Right lobe of liver (tissue), 6 donors: ENCODE measurements at regions not wholly inside any gene's neighbourhood (a gene's known extent, or its start where the extent isn't known, plus 50 kb on each side); places are given as distances from the start of the nearest gene placed in this dataset.

ENCODE experiments used
- ATAC-seq, 4 donors: fragments of 200-7000 bp; cut with Tn5 transposase; one replicate each; pipeline ENCODE4 v1.9.1; 2020; ENCODE audit warnings: mild to moderate bottlenecking in 4 of 4, moderate library complexity in 4 of 4
- DNase-seq, 3 donors: peaks; one replicate each; pipeline ENCODE4 v3.0.0-alpha.2; 2020
- H3K27ac ChIP-seq, 3 donors: fragments of 200-600 bp; one replicate each; pipeline ENCODE4 v1.8.0; 2022
- H3K27me3 ChIP-seq, 2 donors: fragments of 200-600 bp; one replicate each; pipeline ENCODE4 v1.8.0; 2022
- H3K36me3 ChIP-seq, 4 donors: fragments of 200-600 bp; sonication (generic) in 1 of 4; one replicate each; pipeline versions ENCODE4 v1.5.1 to v1.8.0; 2017 to 2022; ENCODE audit warnings: control low read depth in 1 of 4
- H3K4me1 ChIP-seq, 4 donors: fragments of 200-600 bp; sonication (generic) in 1 of 4; one replicate each; pipeline versions ENCODE4 v1.5.1 to v1.8.0; 2017 to 2022; ENCODE audit warnings: control low read depth in 1 of 4
- H3K4me3 ChIP-seq, 3 donors: fragments of 200-600 bp; one replicate each; pipeline ENCODE4 v1.8.0; 2022
- H3K9me3 ChIP-seq, 4 donors: fragments of 200-600 bp; sonication (generic) in 1 of 4; one replicate each; pipeline versions ENCODE4 v1.5.1 to v1.8.0; 2017 to 2022; ENCODE audit warnings: control low read depth in 1 of 4
- POLR2A ChIP-seq: fragments of 450-650 bp; IDR thresholded peaks from one replicate; pipeline ENCODE4 v1.6.1; 2017; ENCODE audit warnings: antibody characterized with exemption, mild to moderate bottlenecking
- WGBS: methylation state at CpG from one replicate; pipeline ENCODE4 v1.1.6; 2018; ENCODE audit warnings: low coverage, low lambda C conversion rate; ENCODE audit not compliant: insufficient coverage; ENCODE audit errors: missing lambda C conversion rate; 5-methylcytosine and 5-hydroxymethylcytosine counted together
- intact Hi-C, 2 donors: fragments of 100-400 bp; cut with DNase I; formaldehyde crosslinking; loops; one replicate each; pipeline versions ENCODE4 v1.11.2 to v1.14.1; 2022
- TF ChIP-seq, protein P1 (sequence below), 4 donors: fragments of 200-600 bp in 3 of 4; fragments of 450-650 bp in 1 of 4; IDR thresholded peaks; one replicate each; pipeline versions ENCODE4 v1.5.1 to v1.8.0; 2016 to 2022; ENCODE audit warnings: antibody characterized with exemption in 4 of 4, mild to moderate bottlenecking in 2 of 4
- donor health status: DM: no; HTN: yes; CAD: no.
- donor health status: DM: no; HTN: no; CAD: no.
- donor health status: DM: no; HTN: no; CAD: no.
- donor health status: DM: no; HTN: yes; CAD: no.
- donor health status: DM: no; HTN: yes; CAD: no.

DNA sequence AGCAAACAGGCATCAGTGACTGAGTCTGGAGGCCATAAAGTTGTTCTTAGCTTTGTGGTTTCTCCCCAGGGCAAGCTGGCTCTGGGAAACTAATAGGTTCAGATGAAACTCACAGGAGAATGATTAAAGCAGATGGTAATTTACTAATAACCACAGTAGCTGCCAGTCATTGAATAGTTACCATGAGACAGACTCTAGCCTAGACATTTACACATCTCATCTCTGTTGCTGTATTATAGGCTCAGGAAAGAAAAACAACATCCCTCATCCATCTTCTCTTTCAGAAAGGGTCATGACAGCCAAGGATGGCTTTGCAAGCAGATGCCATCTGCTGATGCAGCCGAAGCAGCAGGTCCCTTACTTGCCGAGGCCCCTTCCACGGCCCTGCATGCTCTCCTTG is 314.0 kb upstream of the ID2 start:
- no peak for TF ChIP-seq POLR2A
- TF ChIP-seq, protein P1, sequence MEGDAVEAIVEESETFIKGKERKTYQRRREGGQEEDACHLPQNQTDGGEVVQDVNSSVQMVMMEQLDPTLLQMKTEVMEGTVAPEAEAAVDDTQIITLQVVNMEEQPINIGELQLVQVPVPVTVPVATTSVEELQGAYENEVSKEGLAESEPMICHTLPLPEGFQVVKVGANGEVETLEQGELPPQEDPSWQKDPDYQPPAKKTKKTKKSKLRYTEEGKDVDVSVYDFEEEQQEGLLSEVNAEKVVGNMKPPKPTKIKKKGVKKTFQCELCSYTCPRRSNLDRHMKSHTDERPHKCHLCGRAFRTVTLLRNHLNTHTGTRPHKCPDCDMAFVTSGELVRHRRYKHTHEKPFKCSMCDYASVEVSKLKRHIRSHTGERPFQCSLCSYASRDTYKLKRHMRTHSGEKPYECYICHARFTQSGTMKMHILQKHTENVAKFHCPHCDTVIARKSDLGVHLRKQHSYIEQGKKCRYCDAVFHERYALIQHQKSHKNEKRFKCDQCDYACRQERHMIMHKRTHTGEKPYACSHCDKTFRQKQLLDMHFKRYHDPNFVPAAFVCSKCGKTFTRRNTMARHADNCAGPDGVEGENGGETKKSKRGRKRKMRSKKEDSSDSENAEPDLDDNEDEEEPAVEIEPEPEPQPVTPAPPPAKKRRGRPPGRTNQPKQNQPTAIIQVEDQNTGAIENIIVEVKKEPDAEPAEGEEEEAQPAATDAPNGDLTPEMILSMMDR (IDR thresholded peaks at IDR 0.05), result no peak
- Histone ChIP-seq H3K36me3 (no peaks in the 10 kb centered on the region), H3K4me3 (no peak overlapping the region), H3K27ac (no peak overlapping the region), H3K4me1 (peaks cover 0 to 26% (median 9%) of the 10 kb centered on the region in 4 donors), H3K27me3 (no peaks in the 10 kb centered on the region), H3K9me3 (no peaks in the 10 kb centered on the region)
- no peak for ATAC-seq
- intact Hi-C loops, result no loop called here
- 92% methylated on average over 2 of the region's 3 CpGs for WGBS
- DNase-seq, result no peak

DNA sequence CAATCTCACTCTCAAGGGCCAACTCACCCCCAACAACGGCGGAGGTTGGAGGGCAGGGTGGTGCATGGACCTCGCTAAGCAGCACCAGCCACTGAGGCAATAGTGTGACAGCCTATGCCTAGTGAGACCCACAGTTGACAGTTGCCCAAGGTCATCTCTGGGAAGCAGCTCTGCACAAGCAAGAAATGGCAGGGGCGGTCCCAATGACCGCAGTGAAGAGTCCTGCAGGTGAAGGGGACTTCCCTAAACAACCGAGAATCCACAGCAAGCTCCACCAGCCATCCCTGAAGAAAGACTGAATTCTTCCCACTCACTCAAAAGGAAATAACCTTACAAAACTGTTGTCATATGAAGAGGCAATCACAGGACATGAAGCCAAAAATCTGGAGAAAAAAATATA is 313.4 kb upstream of the ID2 start:
- ATAC-seq, result no peak
- no peak for DNase-seq
- intact Hi-C loops, result no loop called here
- Histone ChIP-seq H3K36me3 (no peaks in the 10 kb centered on the region), H3K9me3 (peaks cover 0 to 3% (median 0%) of the 10 kb centered on the region in 4 donors), H3K4me3 (no peak overlapping the region), H3K27ac (no peak overlapping the region), H3K4me1 (peaks cover 0 to 26% (median 9%) of the 10 kb centered on the region in 4 donors), H3K27me3 (no peaks in the 10 kb centered on the region)
- no peak for TF ChIP-seq POLR2A
- TF ChIP-seq, protein P1 (IDR thresholded peaks at IDR 0.05), result no peak
- no CpG with 5 or more reads among the region's 6 CpGs for WGBS

DNA sequence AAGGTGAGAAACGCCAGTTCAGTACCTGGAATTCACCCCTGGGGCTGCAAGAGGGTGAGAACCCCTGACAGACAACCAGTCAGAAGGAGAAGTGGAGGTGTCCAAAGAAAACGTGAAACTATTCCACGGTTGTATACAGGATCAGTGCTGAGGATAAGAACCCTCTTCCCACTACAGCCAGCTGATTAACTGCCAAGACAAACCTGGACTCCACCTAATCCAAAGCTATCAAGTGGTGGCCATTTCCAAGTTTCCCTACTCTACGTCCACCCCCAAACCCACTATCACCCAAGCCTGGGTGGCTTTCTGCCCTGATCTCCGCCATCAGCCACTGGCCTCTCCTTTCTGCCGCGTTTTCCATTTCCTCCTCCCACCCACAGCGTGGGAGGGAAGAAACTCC is 312.3 kb upstream of the ID2 start:
- intact Hi-C loops, result no loop called here
- no peak for DNase-seq
- 67% methylated on average over 6 of the region's 8 CpGs for WGBS

DNA sequence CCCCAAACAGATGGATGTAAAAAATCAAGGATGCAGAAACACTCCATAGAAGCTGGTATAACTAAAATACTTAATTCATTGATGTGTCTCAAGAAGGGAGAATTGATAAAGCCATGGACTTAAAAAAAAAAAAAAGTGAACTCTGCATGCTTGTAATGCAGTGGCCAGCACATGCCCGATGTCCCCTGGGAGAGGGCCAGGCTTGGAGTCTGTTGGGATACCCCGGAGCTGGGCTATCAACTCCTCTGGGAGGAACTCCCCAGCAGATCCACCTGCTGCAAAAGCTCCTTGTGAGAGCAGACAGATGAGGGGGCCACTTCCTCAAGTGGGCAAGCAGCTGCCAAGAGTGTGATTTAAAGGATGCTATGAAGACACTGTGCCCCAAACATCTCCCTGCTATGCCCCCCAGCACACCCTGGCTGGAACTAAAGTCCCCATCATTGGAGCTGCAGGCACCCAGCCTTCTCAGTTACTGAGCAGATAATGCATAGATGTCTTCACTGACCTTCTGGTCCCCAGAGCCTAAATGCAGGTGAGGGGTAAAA is 311.5 kb upstream of the ID2 start:
- no peak for TF ChIP-seq POLR2A
- TF ChIP-seq, protein P1 (IDR thresholded peaks at IDR 0.05), result no peak

More for the DNA sequence above, 312.3 kb upstream of the ID2 start:
- no peaks in the 10 kb centered on the region for H3K36me3 ChIP-seq
- H3K27me3 ChIP-seq, result no peaks in the 10 kb centered on the region
- peaks cover 0 to 22% (median 6%) of the 10 kb centered on the region in 4 donors for H3K4me1 ChIP-seq
- H3K27ac ChIP-seq, result no peak overlapping the region
- ATAC-seq, result peak in 3 of 4 donors; percentile 9 to 26 (median 19)
- H3K9me3 ChIP-seq, result peaks cover 0 to 3% (median 0%) of the 10 kb centered on the region in 4 donors
- no peak for TF ChIP-seq POLR2A
- TF ChIP-seq, protein P1 (IDR thresholded peaks at IDR 0.05), result no peak
- H3K4me3 ChIP-seq, result no peak overlapping the region

More for the DNA sequence above, 311.5 kb upstream of the ID2 start:
- WGBS, result 30% methylated on average over 2 of the region's 2 CpGs
- ATAC-seq (peak; percentile 19 to 56 (median 24)), DNase-seq (no peak)
- Histone ChIP-seq H3K27me3 (no peaks in the 10 kb centered on the region), H3K36me3 (no peaks in the 10 kb centered on the region), H3K27ac (no peak overlapping the region), H3K4me3 (no peak overlapping the region), H3K4me1 (peaks cover 0 to 14% (median 2%) of the 10 kb centered on the region in 4 donors), H3K9me3 (peaks cover 0 to 3% (median 0%) of the 10 kb centered on the region in 4 donors)
- intact Hi-C loops, result no loop called here
